ENCODE measurements at regions not wholly inside any gene's neighbourhood (a gene's known extent, or its start where the extent isn't known, plus 50 kb on each side); places are given as distances from the start of the nearest gene placed in this dataset.

- no peak for ATAC-seq
- no peak for TF ChIP-seq OSR1 (CRISPR knock-in tag; IDR thresholded peaks at IDR 0.05)
- TF ChIP-seq SNAI2 (CRISPR knock-in tag; IDR thresholded peaks at IDR 0.05) = no peak
- TF ChIP-seq, protein P1, sequence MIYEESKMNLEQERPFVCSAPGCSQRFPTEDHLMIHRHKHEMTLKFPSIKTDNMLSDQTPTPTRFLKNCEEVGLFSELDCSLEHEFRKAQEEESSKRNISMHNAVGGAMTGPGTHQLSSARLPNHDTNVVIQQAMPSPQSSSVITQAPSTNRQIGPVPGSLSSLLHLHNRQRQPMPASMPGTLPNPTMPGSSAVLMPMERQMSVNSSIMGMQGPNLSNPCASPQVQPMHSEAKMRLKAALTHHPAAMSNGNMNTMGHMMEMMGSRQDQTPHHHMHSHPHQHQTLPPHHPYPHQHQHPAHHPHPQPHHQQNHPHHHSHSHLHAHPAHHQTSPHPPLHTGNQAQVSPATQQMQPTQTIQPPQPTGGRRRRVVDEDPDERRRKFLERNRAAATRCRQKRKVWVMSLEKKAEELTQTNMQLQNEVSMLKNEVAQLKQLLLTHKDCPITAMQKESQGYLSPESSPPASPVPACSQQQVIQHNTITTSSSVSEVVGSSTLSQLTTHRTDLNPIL (CRISPR knock-in tag; IDR thresholded peaks at IDR 0.05; ENCODE audit: low read depth) = no peak
- TF ChIP-seq ARNTL (CRISPR knock-in tag; IDR thresholded peaks at IDR 0.05; ENCODE audit: borderline replicate concordance, low read depth) = no peak
- TF ChIP-seq RARB (CRISPR knock-in tag; IDR thresholded peaks at IDR 0.05) = no peak
- no peak for TF ChIP-seq ESRRG (CRISPR knock-in tag; IDR thresholded peaks at IDR 0.05)
- TF ChIP-seq ZNF70 (CRISPR knock-in tag; IDR thresholded peaks at IDR 0.05) = no peak
- TF ChIP-seq TOX (CRISPR knock-in tag; IDR thresholded peaks at IDR 0.05; ENCODE audit: borderline replicate concordance) = no peak
- TF ChIP-seq ISL1 (CRISPR knock-in tag; IDR thresholded peaks at IDR 0.05) = no peak
- TF ChIP-seq ZNF565 (CRISPR knock-in tag; conservative IDR thresholded peaks at IDR 0.05; ENCODE audit: low read depth) = no peak
- TF ChIP-seq, protein P2, sequence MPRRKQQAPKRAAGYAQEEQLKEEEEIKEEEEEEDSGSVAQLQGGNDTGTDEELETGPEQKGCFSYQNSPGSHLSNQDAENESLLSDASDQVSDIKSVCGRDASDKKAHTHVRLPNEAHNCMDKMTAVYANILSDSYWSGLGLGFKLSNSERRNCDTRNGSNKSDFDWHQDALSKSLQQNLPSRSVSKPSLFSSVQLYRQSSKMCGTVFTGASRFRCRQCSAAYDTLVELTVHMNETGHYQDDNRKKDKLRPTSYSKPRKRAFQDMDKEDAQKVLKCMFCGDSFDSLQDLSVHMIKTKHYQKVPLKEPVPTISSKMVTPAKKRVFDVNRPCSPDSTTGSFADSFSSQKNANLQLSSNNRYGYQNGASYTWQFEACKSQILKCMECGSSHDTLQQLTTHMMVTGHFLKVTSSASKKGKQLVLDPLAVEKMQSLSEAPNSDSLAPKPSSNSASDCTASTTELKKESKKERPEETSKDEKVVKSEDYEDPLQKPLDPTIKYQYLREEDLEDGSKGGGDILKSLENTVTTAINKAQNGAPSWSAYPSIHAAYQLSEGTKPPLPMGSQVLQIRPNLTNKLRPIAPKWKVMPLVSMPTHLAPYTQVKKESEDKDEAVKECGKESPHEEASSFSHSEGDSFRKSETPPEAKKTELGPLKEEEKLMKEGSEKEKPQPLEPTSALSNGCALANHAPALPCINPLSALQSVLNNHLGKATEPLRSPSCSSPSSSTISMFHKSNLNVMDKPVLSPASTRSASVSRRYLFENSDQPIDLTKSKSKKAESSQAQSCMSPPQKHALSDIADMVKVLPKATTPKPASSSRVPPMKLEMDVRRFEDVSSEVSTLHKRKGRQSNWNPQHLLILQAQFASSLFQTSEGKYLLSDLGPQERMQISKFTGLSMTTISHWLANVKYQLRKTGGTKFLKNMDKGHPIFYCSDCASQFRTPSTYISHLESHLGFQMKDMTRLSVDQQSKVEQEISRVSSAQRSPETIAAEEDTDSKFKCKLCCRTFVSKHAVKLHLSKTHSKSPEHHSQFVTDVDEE (CRISPR knock-in tag; IDR thresholded peaks at IDR 0.05) = no peak
- TF ChIP-seq, protein P3, sequence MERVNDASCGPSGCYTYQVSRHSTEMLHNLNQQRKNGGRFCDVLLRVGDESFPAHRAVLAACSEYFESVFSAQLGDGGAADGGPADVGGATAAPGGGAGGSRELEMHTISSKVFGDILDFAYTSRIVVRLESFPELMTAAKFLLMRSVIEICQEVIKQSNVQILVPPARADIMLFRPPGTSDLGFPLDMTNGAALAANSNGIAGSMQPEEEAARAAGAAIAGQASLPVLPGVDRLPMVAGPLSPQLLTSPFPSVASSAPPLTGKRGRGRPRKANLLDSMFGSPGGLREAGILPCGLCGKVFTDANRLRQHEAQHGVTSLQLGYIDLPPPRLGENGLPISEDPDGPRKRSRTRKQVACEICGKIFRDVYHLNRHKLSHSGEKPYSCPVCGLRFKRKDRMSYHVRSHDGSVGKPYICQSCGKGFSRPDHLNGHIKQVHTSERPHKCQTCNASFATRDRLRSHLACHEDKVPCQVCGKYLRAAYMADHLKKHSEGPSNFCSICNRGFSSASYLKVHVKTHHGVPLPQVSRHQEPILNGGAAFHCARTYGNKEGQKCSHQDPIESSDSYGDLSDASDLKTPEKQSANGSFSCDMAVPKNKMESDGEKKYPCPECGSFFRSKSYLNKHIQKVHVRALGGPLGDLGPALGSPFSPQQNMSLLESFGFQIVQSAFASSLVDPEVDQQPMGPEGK (CRISPR knock-in tag; IDR thresholded peaks at IDR 0.05; ENCODE audit: borderline replicate concordance) = no peak
- TF ChIP-seq ZNF8 (CRISPR knock-in tag; IDR thresholded peaks at IDR 0.05) = no peak
- no peak for TF ChIP-seq POU6F1 (CRISPR knock-in tag; IDR thresholded peaks at IDR 0.05; ENCODE audit: borderline replicate concordance, low read depth)
These were observed 404.5 kb upstream of the ASIC2 start for GRCh38 chr17:33697557-33697956.

GRCh38 chr17:33701910-33702309 is 408.8 kb upstream of the ASIC2 start:
- TF ChIP-seq, protein P1 (CRISPR knock-in tag; IDR thresholded peaks at IDR 0.05; ENCODE audit: low read depth) = no peak
- TF ChIP-seq SNAI2 (CRISPR knock-in tag; IDR thresholded peaks at IDR 0.05) (no peak), ARNTL (CRISPR knock-in tag; IDR thresholded peaks at IDR 0.05; ENCODE audit: borderline replicate concordance, low read depth) (no peak), PPARA (CRISPR knock-in tag; IDR thresholded peaks at IDR 0.05; ENCODE audit: borderline replicate concordance) (no peak), BACH2 (CRISPR knock-in tag; IDR thresholded peaks at IDR 0.05; ENCODE audit: borderline replicate concordance) (no peak), TCF4 (CRISPR knock-in tag; IDR thresholded peaks at IDR 0.05; ENCODE audit: borderline replicate concordance) (no peak), ZNF70 (CRISPR knock-in tag; IDR thresholded peaks at IDR 0.05) (no peak), ZNF8 (CRISPR knock-in tag; IDR thresholded peaks at IDR 0.05) (no peak), ISL1 (CRISPR knock-in tag; IDR thresholded peaks at IDR 0.05) (no peak), CSDC2 (CRISPR knock-in tag; IDR thresholded peaks at IDR 0.05) (no peak), ZFP30 (CRISPR knock-in tag; IDR thresholded peaks at IDR 0.05) (no peak)
- TF ChIP-seq, protein P3 (CRISPR knock-in tag; IDR thresholded peaks at IDR 0.05; ENCODE audit: borderline replicate concordance) = no peak
- TF ChIP-seq, protein P2 (CRISPR knock-in tag; IDR thresholded peaks at IDR 0.05) = no peak

More at GRCh38 chr17:33701910-33702309, 408.8 kb upstream of the ASIC2 start:
- no peak for ATAC-seq
